ENCODE measurements at regions not wholly inside any gene's neighbourhood (a gene's known extent, or its start where the extent isn't known, plus 50 kb on each side); places are given as distances from the start of the nearest gene placed in this dataset.

- TF ChIP-seq, protein P1, sequence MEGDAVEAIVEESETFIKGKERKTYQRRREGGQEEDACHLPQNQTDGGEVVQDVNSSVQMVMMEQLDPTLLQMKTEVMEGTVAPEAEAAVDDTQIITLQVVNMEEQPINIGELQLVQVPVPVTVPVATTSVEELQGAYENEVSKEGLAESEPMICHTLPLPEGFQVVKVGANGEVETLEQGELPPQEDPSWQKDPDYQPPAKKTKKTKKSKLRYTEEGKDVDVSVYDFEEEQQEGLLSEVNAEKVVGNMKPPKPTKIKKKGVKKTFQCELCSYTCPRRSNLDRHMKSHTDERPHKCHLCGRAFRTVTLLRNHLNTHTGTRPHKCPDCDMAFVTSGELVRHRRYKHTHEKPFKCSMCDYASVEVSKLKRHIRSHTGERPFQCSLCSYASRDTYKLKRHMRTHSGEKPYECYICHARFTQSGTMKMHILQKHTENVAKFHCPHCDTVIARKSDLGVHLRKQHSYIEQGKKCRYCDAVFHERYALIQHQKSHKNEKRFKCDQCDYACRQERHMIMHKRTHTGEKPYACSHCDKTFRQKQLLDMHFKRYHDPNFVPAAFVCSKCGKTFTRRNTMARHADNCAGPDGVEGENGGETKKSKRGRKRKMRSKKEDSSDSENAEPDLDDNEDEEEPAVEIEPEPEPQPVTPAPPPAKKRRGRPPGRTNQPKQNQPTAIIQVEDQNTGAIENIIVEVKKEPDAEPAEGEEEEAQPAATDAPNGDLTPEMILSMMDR (optimal IDR thresholded peaks at IDR 0.05 in 1 of 3, IDR thresholded peaks at IDR 0.05 in 1 of 3, conservative IDR thresholded peaks at IDR 0.05 in 1 of 3; ENCODE audit: extremely low read depth in 1 of 3, insufficient read depth in 2 of 3, low read length in 3 of 3) = no peak
- no peak for TF ChIP-seq EZH2 (IDR thresholded peaks at IDR 0.05; ENCODE audit: low read length)
These were observed 407.6 kb downstream of the HTR1B start for GRCh38 chr6:77055711-77056110.

Measured in keratinocyte (primary cell).